Loucy (cell line): ENCODE measurements at regions not wholly inside any gene's neighbourhood (a gene's known extent, or its start where the extent isn't known, plus 50 kb on each side); places are given as distances from the start of the nearest gene placed in this dataset.

Experiments used
- H2AFZ ChIP-seq: fragments of 200-600 bp; sonication (generic); 2 replicates; pipeline ENCODE4 v1.6.0; 2016; ENCODE audit warnings: antibody characterized with exemption, mild to moderate bottlenecking, low read length, moderate library complexity
- H3F3A ChIP-seq: fragments of 200-600 bp; 2 replicates; pipeline ENCODE4 v1.6.0; 2016; ENCODE audit warnings: antibody characterized with exemption, low read depth, mild to moderate bottlenecking
- H3K27me3 ChIP-seq: fragments of 200-600 bp; sonication (generic); 2 replicates; pipeline ENCODE4 v1.6.1; 2014; ENCODE audit warnings: low read length, mild to moderate bottlenecking; ENCODE audit not compliant: insufficient read depth, poor library complexity, severe bottlenecking
- H3K36me3 ChIP-seq: fragments of 200-600 bp; sonication (generic); 2 replicates; pipeline ENCODE4 v1.6.1; 2016; ENCODE audit warnings: low read length; ENCODE audit not compliant: insufficient read depth
- H3K4me1 ChIP-seq: fragments of 200-600 bp; sonication (generic); 2 replicates; pipeline ENCODE4 v1.5.1; 2014; ENCODE audit warnings: low read length, mild to moderate bottlenecking; ENCODE audit not compliant: insufficient read depth, poor library complexity, severe bottlenecking
- H3K4me2 ChIP-seq: fragments of 200-600 bp; sonication (generic); 2 replicates; pipeline ENCODE4 v1.6.0; 2014; ENCODE audit warnings: antibody characterized with exemption, low read length, low read depth, mild to moderate bottlenecking; ENCODE audit not compliant: poor library complexity, severe bottlenecking
- H3K4me3 ChIP-seq: fragments of 200-600 bp; sonication (generic); 2 replicates; pipeline ENCODE4 v1.5.1; 2014; ENCODE audit warnings: low read length, mild to moderate bottlenecking, mixed read lengths; ENCODE audit not compliant: poor library complexity, severe bottlenecking
- H3K79me2 ChIP-seq: fragments of 200-600 bp; sonication (generic); 2 replicates; pipeline ENCODE4 v1.6.1; 2014; ENCODE audit warnings: low read length; ENCODE audit not compliant: insufficient read depth
- H3K9ac ChIP-seq: fragments of 200-600 bp; sonication (generic); 2 replicates; pipeline ENCODE4 v1.6.0; 2014; ENCODE audit warnings: mild to moderate bottlenecking, low read depth, low read length, moderate library complexity; ENCODE audit not compliant: poor library complexity, severe bottlenecking
- H3K9me2 ChIP-seq: fragments of 200-600 bp; sonication (generic); replicated peaks from 2 replicates; pipeline ENCODE4 v1.6.1; 2016; ENCODE audit warnings: low read depth, low read length, mixed read lengths
- H3K9me3 ChIP-seq: fragments of 200-600 bp; sonication (generic); 2 replicates; pipeline ENCODE4 v1.6.1; 2014; ENCODE audit warnings: mild to moderate bottlenecking, antibody characterized with exemption, low read length, low read depth; ENCODE audit not compliant: insufficient read depth
- H4K20me1 ChIP-seq: fragments of 200-600 bp; sonication (generic); 2 replicates; pipeline ENCODE4 v1.6.0; 2014; ENCODE audit warnings: antibody characterized with exemption, low read length, mild to moderate bottlenecking; ENCODE audit not compliant: insufficient read depth, poor library complexity, severe bottlenecking
- EZH2phosphoT487 ChIP-seq: fragments of 200-600 bp; IDR thresholded peaks from 2 replicates; pipeline ENCODE4 v1.6.1; 2018; ENCODE audit warnings: antibody characterized with exemption, mild to moderate bottlenecking, moderate library complexity, borderline replicate concordance
- TF ChIP-seq, protein P1 (sequence below): fragments of 200-600 bp; sonication (generic); conservative IDR thresholded peaks from 2 replicates; pipeline ENCODE4 v1.5.1; 2014; ENCODE audit warnings: mild to moderate bottlenecking, antibody characterized with exemption, low read length

DNA sequence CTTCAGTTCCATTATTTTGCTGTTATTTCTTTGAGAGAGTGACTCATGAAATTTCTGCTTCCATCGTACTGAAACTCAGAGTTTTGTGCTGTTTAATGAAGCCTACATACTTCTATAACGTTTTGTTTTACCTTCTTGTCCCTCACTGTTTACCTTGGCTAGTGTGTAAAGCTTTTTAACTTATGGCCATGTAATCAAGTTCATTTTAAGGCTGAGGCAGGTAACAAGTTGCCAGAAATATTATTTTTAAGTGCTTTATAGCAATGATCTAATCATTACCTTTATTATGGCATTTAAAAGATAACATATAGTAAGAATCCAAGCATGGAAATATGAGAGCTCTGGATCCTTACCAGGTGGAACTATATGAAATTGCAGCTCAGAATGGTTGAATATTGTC lies 102.3 kb upstream of the FAT1 start:
- H3K4me2 ChIP-seq = no peak overlapping the region
- no peaks in the 10 kb centered on the region for H4K20me1 ChIP-seq
- no peak overlapping the region for H3K9ac ChIP-seq
- no peaks in the 10 kb centered on the region for H3K9me3 ChIP-seq
- no peaks in the 10 kb centered on the region for H3K9me2 ChIP-seq
- H3F3A ChIP-seq = no peaks in the 10 kb centered on the region
- TF ChIP-seq, protein P1, sequence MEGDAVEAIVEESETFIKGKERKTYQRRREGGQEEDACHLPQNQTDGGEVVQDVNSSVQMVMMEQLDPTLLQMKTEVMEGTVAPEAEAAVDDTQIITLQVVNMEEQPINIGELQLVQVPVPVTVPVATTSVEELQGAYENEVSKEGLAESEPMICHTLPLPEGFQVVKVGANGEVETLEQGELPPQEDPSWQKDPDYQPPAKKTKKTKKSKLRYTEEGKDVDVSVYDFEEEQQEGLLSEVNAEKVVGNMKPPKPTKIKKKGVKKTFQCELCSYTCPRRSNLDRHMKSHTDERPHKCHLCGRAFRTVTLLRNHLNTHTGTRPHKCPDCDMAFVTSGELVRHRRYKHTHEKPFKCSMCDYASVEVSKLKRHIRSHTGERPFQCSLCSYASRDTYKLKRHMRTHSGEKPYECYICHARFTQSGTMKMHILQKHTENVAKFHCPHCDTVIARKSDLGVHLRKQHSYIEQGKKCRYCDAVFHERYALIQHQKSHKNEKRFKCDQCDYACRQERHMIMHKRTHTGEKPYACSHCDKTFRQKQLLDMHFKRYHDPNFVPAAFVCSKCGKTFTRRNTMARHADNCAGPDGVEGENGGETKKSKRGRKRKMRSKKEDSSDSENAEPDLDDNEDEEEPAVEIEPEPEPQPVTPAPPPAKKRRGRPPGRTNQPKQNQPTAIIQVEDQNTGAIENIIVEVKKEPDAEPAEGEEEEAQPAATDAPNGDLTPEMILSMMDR = no peak
- no peak for TF ChIP-seq EZH2phosphoT487
- H3K79me2 ChIP-seq = no peaks in the 10 kb centered on the region
- peaks cover 8% of the 10 kb centered on the region for H3K4me1 ChIP-seq
- no peaks in the 10 kb centered on the region for H3K36me3 ChIP-seq
- H2AFZ ChIP-seq = no peak overlapping the region
- no peak overlapping the region for H3K4me3 ChIP-seq
- no peaks in the 10 kb centered on the region for H3K27me3 ChIP-seq

GRCh38 chr4:186826846-186827533 lies 103.3 kb upstream of the FAT1 start:
- no peak for TF ChIP-seq EZH2phosphoT487
- Histone ChIP-seq H4K20me1 (no peaks in the 10 kb centered on the region), H3K4me1 (peaks cover 8% of the 10 kb centered on the region), H3K36me3 (no peaks in the 10 kb centered on the region), H3K4me3 (no peak overlapping the region), H3K9me3 (no peaks in the 10 kb centered on the region), H3K9ac (no peak overlapping the region), H3K9me2 (no peaks in the 10 kb centered on the region), H2AFZ (no peak overlapping the region), H3K4me2 (no peak overlapping the region), H3F3A (no peaks in the 10 kb centered on the region), H3K79me2 (no peaks in the 10 kb centered on the region), H3K27me3 (no peaks in the 10 kb centered on the region)

DNA sequence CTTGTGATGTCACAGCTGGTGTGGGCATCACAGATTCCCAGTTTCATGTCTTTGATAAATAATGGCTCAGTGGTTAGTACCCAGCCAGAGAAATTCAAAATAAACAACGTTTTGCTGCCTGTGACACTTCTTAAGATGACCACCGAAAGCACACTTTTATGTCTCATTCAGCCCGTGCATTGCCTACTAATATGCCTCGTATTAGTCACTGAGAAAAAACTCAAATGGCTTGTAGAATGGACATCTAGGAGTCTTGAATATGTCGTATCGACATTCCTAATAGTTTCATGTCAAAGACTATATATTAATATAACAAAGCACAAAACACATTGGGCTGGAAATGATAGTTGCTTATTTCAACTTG lies 103.9 kb upstream of the FAT1 start:
- no peaks in the 10 kb centered on the region for H3K9me3 ChIP-seq
- no peak overlapping the region for H2AFZ ChIP-seq
- no peak overlapping the region for H3K4me3 ChIP-seq
- no peaks in the 10 kb centered on the region for H4K20me1 ChIP-seq
- no peak overlapping the region for H3K4me2 ChIP-seq
- TF ChIP-seq EZH2phosphoT487 = no peak
- TF ChIP-seq, protein P1 = no peak
- no peaks in the 10 kb centered on the region for H3K9me2 ChIP-seq
- H3K9ac ChIP-seq = no peak overlapping the region
- H3K79me2 ChIP-seq = no peaks in the 10 kb centered on the region
- H3F3A ChIP-seq = no peaks in the 10 kb centered on the region
- peaks cover 8% of the 10 kb centered on the region for H3K4me1 ChIP-seq
- no peaks in the 10 kb centered on the region for H3K36me3 ChIP-seq
- H3K27me3 ChIP-seq = no peaks in the 10 kb centered on the region

- Histone ChIP-seq H3K9me2 (no peaks in the 10 kb centered on the region), H4K20me1 (no peaks in the 10 kb centered on the region), H3K4me3 (no peak overlapping the region), H3K27me3 (no peaks in the 10 kb centered on the region), H3K4me2 (no peak overlapping the region), H3K79me2 (no peaks in the 10 kb centered on the region), H3K9me3 (no peaks in the 10 kb centered on the region), H3K4me1 (no peaks in the 10 kb centered on the region), H3K9ac (no peak overlapping the region), H2AFZ (no peak overlapping the region), H3K36me3 (no peaks in the 10 kb centered on the region), H3F3A (no peaks in the 10 kb centered on the region)
- TF ChIP-seq EZH2phosphoT487 = no peak
- TF ChIP-seq, protein P1 = no peak
Measured at GRCh38 chr4:186829097-186829496, 105.4 kb upstream of the FAT1 start.
